HAP-1 (cell line): ENCODE measurements at regions not wholly inside any gene's neighbourhood (a gene's known extent, or its start where the extent isn't known, plus 50 kb on each side); places are given as distances from the start of the nearest gene placed in this dataset.
"Not testable (repeated sequence)": the region's sequence is repeated elsewhere in the genome, so short reads cannot be mapped to it uniquely, and the experiment has no call there.

Source experiments
- DNase-seq, 2 experiments: peaks; one replicate each; pipeline ENCODE4 v3.0.0-alpha.2; 2016 to 2020; ENCODE audit warnings: low spot score in 2 of 2
- H3K27me3 ChIP-seq: fragments of 250-450 bp; sonication (Bioruptor Pico); 2 replicates; pipeline ENCODE4 v1.5.1; 2020; ENCODE audit warnings: low read depth, mild to moderate bottlenecking, moderate library complexity
- H3K36me3 ChIP-seq: fragments of 250-450 bp; sonication (Bioruptor Pico); replicated peaks from 2 replicates; pipeline ENCODE4 v1.5.1; 2020; ENCODE audit warnings: mild to moderate bottlenecking
- H3K4me1 ChIP-seq: fragments of 250-450 bp; sonication (Bioruptor Pico); 2 replicates; pipeline ENCODE4 v1.5.1; 2020; ENCODE audit warnings: mild to moderate bottlenecking
- H3K4me3 ChIP-seq: fragments of 250-450 bp; sonication (Bioruptor Pico); 2 replicates; pipeline ENCODE4 v1.5.1; 2020; ENCODE audit warnings: mild to moderate bottlenecking, moderate library complexity
- H3K9me3 ChIP-seq: fragments of 250-450 bp; sonication (Bioruptor Pico); 2 replicates; pipeline ENCODE4 v1.5.1; 2020; ENCODE audit warnings: mild to moderate bottlenecking, moderate library complexity
- in situ Hi-C: fragments of 300-500 bp; cut with MboI; formaldehyde crosslinking; loops from 3 replicates; pipeline ENCODE4 v1.14.3; 2020; ENCODE audit warnings: low sequenced_read_pairs, inconsistent platforms, mixed read lengths

- no peaks in the 10 kb centered on the region for H3K36me3 ChIP-seq
- H3K27me3 ChIP-seq: no peaks in the 10 kb centered on the region
- H3K4me3 ChIP-seq: no peak overlapping the region
- in situ Hi-C loops: no loop called here
- no peaks in the 10 kb centered on the region for H3K9me3 ChIP-seq
- DNase-seq: no peak
- H3K4me1 ChIP-seq: peaks cover 7% of the 10 kb centered on the region
These were observed 128.1 kb downstream of the CCDC34 start for GRCh38 chr11:27234961-27235360.

DNA sequence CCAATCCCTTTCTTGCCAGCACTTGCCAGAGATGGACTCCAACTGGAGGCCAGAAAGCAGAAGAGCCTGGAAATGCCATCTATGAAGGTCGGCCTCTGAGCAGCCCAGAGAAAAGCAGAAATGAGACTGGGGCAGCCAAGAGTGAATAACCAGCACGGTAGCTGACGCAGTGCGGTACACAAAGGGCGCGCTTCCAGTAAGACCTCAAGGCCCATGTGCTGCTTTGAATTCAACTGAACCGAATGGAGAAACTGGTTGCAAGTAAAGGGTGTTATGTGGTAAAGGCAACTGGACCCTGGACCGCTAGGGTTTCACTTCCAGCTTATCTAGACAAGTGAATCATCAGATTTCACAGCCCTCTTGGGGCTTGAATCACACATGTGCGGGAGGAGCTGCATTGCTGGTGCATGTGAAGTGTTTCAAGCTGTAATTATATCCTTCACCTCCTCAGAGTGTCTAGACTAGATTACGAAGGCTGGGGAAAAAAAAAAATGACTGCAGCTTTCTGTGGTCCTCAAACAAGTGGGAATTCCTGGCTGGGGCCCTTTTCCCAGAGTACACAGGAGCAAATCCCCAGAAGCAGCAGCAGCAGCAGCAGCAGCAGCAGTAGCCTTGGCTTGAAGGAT is 128.9 kb downstream of the CCDC34 start:
- in situ Hi-C loops: no loop called here
- no peaks in the 10 kb centered on the region for H3K36me3 ChIP-seq
- H3K4me1 ChIP-seq: peaks cover 12% of the 10 kb centered on the region
- peak in 1 of 2 experiments; percentile 29 for DNase-seq
- H3K4me3 ChIP-seq: no peak overlapping the region
- H3K27me3 ChIP-seq: no peaks in the 10 kb centered on the region
- H3K9me3 ChIP-seq: no peaks in the 10 kb centered on the region

- Histone ChIP-seq H3K4me3 (no peak overlapping the region), H3K27me3 (no peaks in the 10 kb centered on the region)
- in situ Hi-C loops: no loop called here
These were observed 129.4 kb downstream of the CCDC34 start for GRCh38 chr11:27233654-27234042.

DNA sequence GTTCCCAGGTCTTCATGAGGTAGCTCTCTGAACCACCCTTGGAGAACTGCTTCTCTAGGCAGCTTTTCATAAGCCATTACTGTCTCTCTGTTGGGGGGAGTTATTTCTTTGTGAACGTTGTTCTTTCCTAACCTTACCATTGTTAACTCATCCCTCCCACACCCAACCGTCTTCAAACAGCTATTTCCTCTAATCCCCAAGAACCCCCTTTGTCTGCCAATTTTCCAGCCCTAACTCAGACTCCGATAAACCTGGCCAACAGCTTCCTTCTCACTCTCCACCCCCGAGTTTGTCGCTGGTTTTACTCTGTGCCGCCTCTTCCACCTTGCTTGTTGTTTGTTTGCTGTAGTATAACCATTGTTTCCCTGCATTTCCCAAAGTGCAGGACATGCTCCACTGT is 131.5 kb downstream of the CCDC34 start:
- Histone ChIP-seq H3K4me3 (no peak overlapping the region), H3K27me3 (no peaks in the 10 kb centered on the region), H3K36me3 (no peaks in the 10 kb centered on the region), H3K4me1 (peaks cover 27% of the 10 kb centered on the region), H3K9me3 (no peaks in the 10 kb centered on the region)
- DNase-seq: no peak
- in situ Hi-C loops: no loop called here

More at GRCh38 chr11:27233654-27234042, 129.4 kb downstream of the CCDC34 start:
- H3K4me1 ChIP-seq: peaks cover 17% of the 10 kb centered on the region
- DNase-seq: no peak
- H3K9me3 ChIP-seq: no peaks in the 10 kb centered on the region
- no peaks in the 10 kb centered on the region for H3K36me3 ChIP-seq

GRCh38 chr11:27230192-27230572 is 132.8 kb downstream of the CCDC34 start:
- Histone ChIP-seq H3K4me1 (peaks cover 27% of the 10 kb centered on the region), H3K27me3 (no peaks in the 10 kb centered on the region), H3K9me3 (no peaks in the 10 kb centered on the region), H3K36me3 (no peaks in the 10 kb centered on the region), H3K4me3 (no peak overlapping the region)
- no peak for DNase-seq
- in situ Hi-C loops: no loop called here

- in situ Hi-C loops: no loop called here
- H3K4me1 ChIP-seq: peaks cover 27% of the 10 kb centered on the region
- H3K4me3 ChIP-seq: no peak overlapping the region
- H3K9me3 ChIP-seq: no peaks in the 10 kb centered on the region
- H3K36me3 ChIP-seq: no peaks in the 10 kb centered on the region
- DNase-seq: no peak
- H3K27me3 ChIP-seq: no peaks in the 10 kb centered on the region
These were observed 133.4 kb downstream of the CCDC34 start for GRCh38 chr11:27229511-27230191.

DNA sequence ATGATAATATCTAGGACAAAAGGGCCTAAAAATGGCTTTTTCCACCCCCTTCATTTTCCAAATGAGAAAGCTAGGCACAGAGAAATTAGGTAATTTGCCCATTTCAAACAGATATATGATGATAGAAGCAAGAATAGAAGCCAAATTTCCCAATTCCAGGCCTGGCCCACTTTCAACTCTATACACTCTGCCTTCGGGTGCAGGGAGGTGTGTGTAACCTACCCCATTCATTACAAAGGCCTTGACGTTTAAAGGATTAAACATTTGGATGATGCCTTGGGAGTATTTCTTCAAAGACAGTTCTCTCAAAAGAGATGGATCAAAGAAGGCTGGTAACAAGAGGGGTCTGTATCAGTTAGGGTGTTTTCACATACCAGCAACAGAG is 134.1 kb downstream of the CCDC34 start:
- Histone ChIP-seq H3K9me3 (no peaks in the 10 kb centered on the region), H3K4me1 (peaks cover 25% of the 10 kb centered on the region), H3K4me3 (no peak overlapping the region), H3K36me3 (no peaks in the 10 kb centered on the region), H3K27me3 (no peaks in the 10 kb centered on the region)
- in situ Hi-C loops: no loop called here
- peak in 1 of 2 experiments; percentile 18 for DNase-seq

DNA sequence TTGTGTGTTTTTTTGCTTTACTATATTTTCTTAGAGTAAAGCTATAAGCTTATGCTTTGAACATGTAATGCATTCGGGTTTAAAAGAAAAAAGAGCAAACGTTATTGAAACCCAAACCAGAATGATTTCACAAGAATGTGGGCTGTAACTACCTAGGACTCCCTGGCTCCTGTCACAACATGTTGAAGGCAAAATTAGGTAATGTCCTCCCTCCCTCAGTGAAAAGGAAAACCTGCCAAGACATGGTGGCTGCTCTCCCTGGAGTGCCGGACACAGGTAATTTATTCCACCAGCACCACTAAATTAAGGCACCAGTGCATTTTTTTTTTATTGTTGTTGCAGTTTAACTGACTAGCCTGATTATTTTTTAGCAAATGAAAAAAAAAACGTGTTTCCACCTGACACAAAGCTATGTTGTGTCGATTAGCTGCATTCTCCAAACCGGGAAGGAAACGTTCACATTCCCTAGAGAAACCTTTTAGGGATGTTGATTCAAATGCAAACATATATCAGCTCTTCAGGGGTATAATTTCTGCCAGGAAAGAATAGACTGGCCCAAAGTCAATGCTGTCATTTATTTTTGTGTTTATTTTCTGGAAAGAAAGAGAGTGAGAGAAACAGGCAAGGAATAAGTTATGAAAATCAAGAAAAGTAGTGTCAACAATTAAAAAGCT is 134.6 kb downstream of the CCDC34 start:
- H3K9me3 ChIP-seq: no peaks in the 10 kb centered on the region
- H3K4me3 ChIP-seq: no peak overlapping the region
- DNase-seq: peak in 1 of 2 experiments; percentile 51
- H3K4me1 ChIP-seq: peaks cover 25% of the 10 kb centered on the region
- no peaks in the 10 kb centered on the region for H3K27me3 ChIP-seq
- in situ Hi-C loops: no loop called here
- no peaks in the 10 kb centered on the region for H3K36me3 ChIP-seq

DNA sequence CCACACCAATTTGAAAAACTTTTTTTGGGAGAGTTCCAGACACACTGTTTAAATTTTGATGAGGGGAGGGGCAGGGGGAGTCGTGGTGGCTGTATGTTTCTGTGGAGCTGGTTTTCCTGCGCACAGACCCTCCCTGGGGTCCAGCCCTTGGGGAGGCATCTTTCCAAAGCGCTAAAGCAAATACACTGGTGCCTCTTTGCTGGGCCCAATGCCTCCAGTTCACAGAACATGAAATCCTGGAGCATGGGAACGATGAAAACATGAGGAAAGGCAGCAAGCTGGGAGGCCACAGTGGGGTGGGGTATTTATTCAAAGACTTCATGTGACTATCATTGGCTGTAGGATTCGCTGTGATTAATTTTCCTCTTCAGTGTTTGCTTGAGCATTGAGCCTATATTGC is 135.3 kb downstream of the CCDC34 start:
- no peaks in the 10 kb centered on the region for H3K9me3 ChIP-seq
- no peak overlapping the region for H3K4me3 ChIP-seq
- no peaks in the 10 kb centered on the region for H3K27me3 ChIP-seq
- in situ Hi-C loops: no loop called here
- no peak for DNase-seq
- H3K36me3 ChIP-seq: no peaks in the 10 kb centered on the region
- peaks cover 25% of the 10 kb centered on the region for H3K4me1 ChIP-seq

- not testable (repeated sequence) for DNase-seq, H3K9me3 ChIP-seq, H3K27me3 ChIP-seq, H3K4me1 ChIP-seq, H3K4me3 ChIP-seq, H3K36me3 ChIP-seq
- in situ Hi-C loops: loop anchor here (10.0 kb wide), 1 partner anchor 75 kb away; no protein-coding TSS in a partner anchor
These were observed 143.5 kb downstream of the CCDC34 start for GRCh38 chr11:27219487-27220039.

GRCh38 chr11:27218421-27219038 is 144.5 kb downstream of the CCDC34 start:
- Histone ChIP-seq H3K9me3 (no peaks in the 10 kb centered on the region), H3K4me1 (peaks cover 12% of the 10 kb centered on the region), H3K4me3 (no peak overlapping the region), H3K36me3 (no peaks in the 10 kb centered on the region), H3K27me3 (no peaks in the 10 kb centered on the region)
- in situ Hi-C loops: loop anchor here (10.0 kb wide), 1 partner anchor 76 kb away; no protein-coding TSS in a partner anchor
- no peak for DNase-seq

- Histone ChIP-seq H3K36me3 (no peaks in the 10 kb centered on the region), H3K9me3 (no peaks in the 10 kb centered on the region), H3K27me3 (no peaks in the 10 kb centered on the region), H3K4me3 (no peak overlapping the region), H3K4me1 (peaks cover 15% of the 10 kb centered on the region)
- in situ Hi-C loops: loop anchor here (10.0 kb wide), 1 partner anchor 77 kb away; no protein-coding TSS in a partner anchor
- DNase-seq: no peak
These were observed 145.0 kb downstream of the CCDC34 start for GRCh38 chr11:27217948-27218420.

- Histone ChIP-seq H3K9me3 (no peaks in the 10 kb centered on the region), H3K4me3 (no peak overlapping the region), H3K4me1 (peaks cover 20% of the 10 kb centered on the region), H3K36me3 (no peaks in the 10 kb centered on the region), H3K27me3 (no peaks in the 10 kb centered on the region)
- DNase-seq: no peak
- in situ Hi-C loops: loop anchor here (10.0 kb wide), 1 partner anchor 77 kb away; no protein-coding TSS in a partner anchor
These were observed 145.5 kb downstream of the CCDC34 start for GRCh38 chr11:27217496-27217895.
